ENCODE measurements at regions not wholly inside any gene's neighbourhood (a gene's known extent, or its start where the extent isn't known, plus 50 kb on each side); places are given as distances from the start of the nearest gene placed in this dataset.

GRCh38 chr3:117611211-117611610, 901.6 kb downstream of the TUSC7 start:
- no peak for ATAC-seq
- TF ChIP-seq TOX (CRISPR knock-in tag; IDR thresholded peaks at IDR 0.05; ENCODE audit: borderline replicate concordance) (no peak), TCF4 (CRISPR knock-in tag; IDR thresholded peaks at IDR 0.05; ENCODE audit: borderline replicate concordance) (peak; percentile 69; the same call in 1 of the 2 replicates), PPARA (CRISPR knock-in tag; IDR thresholded peaks at IDR 0.05; ENCODE audit: borderline replicate concordance) (no peak), ZNF70 (CRISPR knock-in tag; IDR thresholded peaks at IDR 0.05) (no peak), ARNTL (CRISPR knock-in tag; IDR thresholded peaks at IDR 0.05; ENCODE audit: borderline replicate concordance, low read depth) (no peak), CREB5 (CRISPR knock-in tag; IDR thresholded peaks at IDR 0.05; ENCODE audit: low read depth) (no peak), CSRNP3 (CRISPR knock-in tag; IDR thresholded peaks at IDR 0.05) (0 out of 2 replicates have a peak, but pooled peaks have one; percentile 28), POU6F1 (CRISPR knock-in tag; IDR thresholded peaks at IDR 0.05; ENCODE audit: borderline replicate concordance, low read depth) (no peak), ISL1 (CRISPR knock-in tag; IDR thresholded peaks at IDR 0.05) (peak; percentile 94), GLIS3 (CRISPR knock-in tag; IDR thresholded peaks at IDR 0.05) (peak; percentile 66; the same call in 1 of the 2 replicates), SNAI2 (CRISPR knock-in tag; IDR thresholded peaks at IDR 0.05) (peak; percentile 56; the same call in 1 of the 2 replicates), TSHZ2 (CRISPR knock-in tag; IDR thresholded peaks at IDR 0.05) (peak; percentile 92)

- TF ChIP-seq ISL1 (CRISPR knock-in tag; IDR thresholded peaks at IDR 0.05) (no peak), OSR1 (CRISPR knock-in tag; IDR thresholded peaks at IDR 0.05) (no peak), TSHZ2 (CRISPR knock-in tag; IDR thresholded peaks at IDR 0.05) (no peak), RARB (CRISPR knock-in tag; IDR thresholded peaks at IDR 0.05) (no peak), POU6F1 (CRISPR knock-in tag; IDR thresholded peaks at IDR 0.05; ENCODE audit: borderline replicate concordance, low read depth) (no peak), CSRNP3 (CRISPR knock-in tag; IDR thresholded peaks at IDR 0.05) (no peak), ZC3H10 (CRISPR knock-in tag; IDR thresholded peaks at IDR 0.05) (no peak), ZNF8 (CRISPR knock-in tag; IDR thresholded peaks at IDR 0.05) (no peak), ZFP30 (CRISPR knock-in tag; IDR thresholded peaks at IDR 0.05) (no peak), TOX (CRISPR knock-in tag; IDR thresholded peaks at IDR 0.05; ENCODE audit: borderline replicate concordance) (no peak), ESRRG (CRISPR knock-in tag; IDR thresholded peaks at IDR 0.05) (no peak), GLIS3 (CRISPR knock-in tag; IDR thresholded peaks at IDR 0.05) (no peak), ARNTL (CRISPR knock-in tag; IDR thresholded peaks at IDR 0.05; ENCODE audit: borderline replicate concordance, low read depth) (no peak), CSDC2 (CRISPR knock-in tag; IDR thresholded peaks at IDR 0.05) (no peak), ZFP3 (CRISPR knock-in tag; IDR thresholded peaks at IDR 0.05) (no peak), BACH2 (CRISPR knock-in tag; IDR thresholded peaks at IDR 0.05; ENCODE audit: borderline replicate concordance) (no peak), SNAI2 (CRISPR knock-in tag; IDR thresholded peaks at IDR 0.05) (no peak)
- ATAC-seq: no peak
These were observed 906.6 kb downstream of the TUSC7 start for GRCh38 chr3:117616227-117616626.

All from SK-N-SH treated with all-trans-retinoic acid at 6 μM for 48 hours (cell line).